NCI-H2227 (cell line): ENCODE measurements at regions not wholly inside any gene's neighbourhood (a gene's known extent, or its start where the extent isn't known, plus 50 kb on each side); places are given as distances from the start of the nearest gene placed in this dataset.
"Not testable (repeated sequence)": the region's sequence is repeated elsewhere in the genome, so short reads cannot be mapped to it uniquely, and the experiment has no call there.

Experiments used
- DNase-seq: peaks from one replicate; lab custom pipeline; 2025; ENCODE audit not compliant: unreplicated experiment; lab: John Stamatoyannopoulos, UW

GRCh38 chr4:38504396-38504715 is 159.6 kb upstream of the KLF3 start:
- no peak for DNase-seq

GRCh38 chr4:38509551-38509950 is 154.4 kb upstream of the KLF3 start:
- DNase-seq, result no peak

GRCh38 chr4:38510201-38510600 is 153.8 kb upstream of the KLF3 start:
- DNase-seq, result no peak

- no peak for DNase-seq
These were observed 152.3 kb upstream of the KLF3 start for GRCh38 chr4:38511702-38512101.

GRCh38 chr4:38512840-38513239 is 151.2 kb upstream of the KLF3 start:
- DNase-seq, result no peak

GRCh38 chr4:38514465-38515146 is 149.4 kb upstream of the KLF3 start:
- no peak for DNase-seq

GRCh38 chr4:38516190-38516589 is 147.8 kb upstream of the KLF3 start:
- DNase-seq, result no peak

- DNase-seq, result no peak
These were observed 144.3 kb upstream of the KLF3 start for GRCh38 chr4:38519666-38520065.

GRCh38 chr4:38523054-38523453 is 140.9 kb upstream of the KLF3 start:
- DNase-seq, result no peak

GRCh38 chr4:38523524-38524448 is 140.2 kb upstream of the KLF3 start:
- DNase-seq, result no peak

GRCh38 chr4:38526412-38526811 is 137.6 kb upstream of the KLF3 start:
- DNase-seq, result no peak

- no peak for DNase-seq
These were observed 134.5 kb upstream of the KLF3 start for GRCh38 chr4:38529189-38530115.

- no peak for DNase-seq
These were observed 133.5 kb upstream of the KLF3 start for GRCh38 chr4:38530486-38530885.

- DNase-seq, result peak; percentile 4
These were observed 132.8 kb upstream of the KLF3 start for GRCh38 chr4:38531141-38531727.

- no peak for DNase-seq
These were observed 131.0 kb upstream of the KLF3 start for GRCh38 chr4:38532908-38533499.

GRCh38 chr4:38534344-38535045 is 129.5 kb upstream of the KLF3 start:
- DNase-seq, result no peak

GRCh38 chr4:38535071-38535470 is 128.9 kb upstream of the KLF3 start:
- not testable (repeated sequence) for DNase-seq

GRCh38 chr4:38535717-38536116 is 128.3 kb upstream of the KLF3 start:
- DNase-seq, result no peak

- no peak for DNase-seq
These were observed 127.3 kb upstream of the KLF3 start for GRCh38 chr4:38536716-38537115.

- DNase-seq, result no peak
These were observed 126.3 kb upstream of the KLF3 start for GRCh38 chr4:38537666-38538065.
